B cell (primary cell): ENCODE measurements at regions not wholly inside any gene's neighbourhood (a gene's known extent, or its start where the extent isn't known, plus 50 kb on each side); places are given as distances from the start of the nearest gene placed in this dataset.

Experiments
- ATAC-seq: fragments of 200-7000 bp; cut with Tn5 transposase; one replicate; pipeline ENCODE4 v1.10.0; 2021; ENCODE audit warnings: low read depth, mild to moderate bottlenecking, moderate number of reproducible peaks, moderate library complexity
- CTCF ChIA-PET: fragments of 350-600 bp; sonication (Branson Sonifier 250); formaldehyde crosslinking; loops from one replicate; lab custom pipeline; 2021; ENCODE audit warnings: antibody characterized with exemption, inconsistent platforms; lab: Charles Lee
- POLR2A ChIA-PET: fragments of 350-600 bp; sonication (Branson Sonifier 250); formaldehyde crosslinking; loops from one replicate; lab custom pipeline; 2021; ENCODE audit warnings: antibody characterized with exemption; lab: Charles Lee
- DNase-seq: peaks from one replicate; pipeline ENCODE4 v3.0.0; 2013
- H2AFZ ChIP-seq: 2 replicates; pipeline ENCODE4 v1.6.1; 2012; ENCODE audit warnings: mild to moderate bottlenecking, low read depth, low read length; ENCODE audit not compliant: insufficient read depth, poor library complexity, severe bottlenecking
- H3K27ac ChIP-seq, 2 donors: 1 replicate in 1 of 2; 2 replicates in 1 of 2; pipeline ENCODE4 v1.5.1; 2012 to 2013; ENCODE audit warnings: low read length in 2 of 2, mild to moderate bottlenecking in 2 of 2, moderate library complexity in 1 of 2
- H3K27me3 ChIP-seq, 4 experiments: fragments of 200-600 bp in 1 of 4; sonication (generic) in 1 of 4; replicated peaks in 1 of 4; 1 replicate in 2 of 4; 2 replicates in 2 of 4; pipeline versions ENCODE4 v1.6.1 to v1.7.0; 2013 to 2016; ENCODE audit warnings: low read length in 3 of 4, mild to moderate bottlenecking in 2 of 4, mixed read lengths in 1 of 4, moderate library complexity in 1 of 4; ENCODE audit not compliant: insufficient read depth in 4 of 4, control insufficient read depth in 3 of 4; ENCODE audit errors: control extremely low read depth in 1 of 4
- H3K36me3 ChIP-seq, 2 experiments: replicated peaks in 1 of 2; 1 replicate in 1 of 2; 2 replicates in 1 of 2; pipeline versions ENCODE4 v1.6.1 to v1.7.1; 2013; ENCODE audit warnings: low read length in 1 of 2; ENCODE audit not compliant: insufficient read depth in 2 of 2, control insufficient read depth in 1 of 2; ENCODE audit errors: control extremely low read depth in 1 of 2, extremely low read depth in 1 of 2
- H3K4me1 ChIP-seq, 2 donors: fragments of 200-600 bp in 1 of 2; sonication (generic) in 1 of 2; 1 replicate in 1 of 2; 2 replicates in 1 of 2; pipeline versions ENCODE4 v1.5.1 to v1.6.1; 2013 to 2017; ENCODE audit warnings: low read length in 2 of 2; ENCODE audit not compliant: control insufficient read depth in 2 of 2, insufficient read depth in 2 of 2
- H3K4me2 ChIP-seq: replicated peaks from 2 replicates; pipeline ENCODE3; 2012; ENCODE audit warnings: mild to moderate bottlenecking, low read depth, low read length; ENCODE audit not compliant: poor library complexity, severe bottlenecking
- H3K4me3 ChIP-seq, 5 experiments: fragments of 200-600 bp in 1 of 5; sonication (generic) in 1 of 5; 1 replicate in 3 of 5; 2 replicates in 2 of 5; pipeline versions ENCODE4 v1.5.1 to v1.7.0; 2011 to 2016; ENCODE audit warnings: low read length in 4 of 5, mild to moderate bottlenecking in 4 of 5, low read depth in 2 of 5, control low read depth in 1 of 5, moderate library complexity in 1 of 5; ENCODE audit not compliant: insufficient read depth in 1 of 5; ENCODE audit errors: control extremely low read depth in 1 of 5, extremely low read depth in 1 of 5
- H3K79me2 ChIP-seq: fragments of 200-600 bp; sonication (generic); one replicate; pipeline ENCODE4 v1.6.0; 2016; ENCODE audit warnings: low read length; ENCODE audit not compliant: control insufficient read depth, insufficient read depth
- H3K9ac ChIP-seq: fragments of 200-600 bp; sonication (generic); 2 replicates; pipeline ENCODE4 v1.6.1; 2017; ENCODE audit warnings: mild to moderate bottlenecking, low read length, moderate library complexity
- H3K9me3 ChIP-seq, 3 donors: one replicate each; pipeline versions ENCODE4 v1.6.1 to v1.7.1; 2013; ENCODE audit warnings: low read length in 2 of 3; ENCODE audit not compliant: control insufficient read depth in 2 of 3, insufficient read depth in 1 of 3; ENCODE audit errors: control extremely low read depth in 1 of 3
- H4K20me1 ChIP-seq: 2 replicates; pipeline ENCODE4 v1.6.0; 2012; ENCODE audit warnings: mild to moderate bottlenecking, low read length; ENCODE audit not compliant: insufficient read depth, control insufficient read depth, poor library complexity, severe bottlenecking
- H3K27ac Mint-ChIP-seq: one replicate; pipeline ENCODE4 v1.8.0; 2021; ENCODE audit warnings: mixed read lengths
- H3K27me3 Mint-ChIP-seq: one replicate; pipeline ENCODE4 v1.8.0; 2021; ENCODE audit warnings: mixed read lengths
- H3K4me1 Mint-ChIP-seq: one replicate; pipeline ENCODE4 v1.8.0; 2021; ENCODE audit warnings: mixed read lengths
- H3K4me3 Mint-ChIP-seq: one replicate; pipeline ENCODE4 v1.8.0; 2021; ENCODE audit warnings: mixed read lengths
- H3K9me3 Mint-ChIP-seq: one replicate; pipeline ENCODE4 v1.8.0; 2022; ENCODE audit warnings: mixed read lengths; ENCODE audit not compliant: insufficient read depth
- EZH2 ChIP-seq: IDR thresholded peaks from 2 replicates; pipeline ENCODE4 v1.6.1; 2012; ENCODE audit warnings: borderline replicate concordance, low read depth, mild to moderate bottlenecking, moderate library complexity, low read length; ENCODE audit not compliant: insufficient read depth, poor library complexity, severe bottlenecking
- WGBS: methylation state at CpG from one replicate; pipeline ENCODE4 v1.1.5; 2013; ENCODE audit warnings: missing lambda C conversion rate; ENCODE audit not compliant: insufficient coverage; 5-methylcytosine and 5-hydroxymethylcytosine counted together
- intact Hi-C: fragments of 100-400 bp; cut with micrococcal nuclease; formaldehyde crosslinking; loops from one replicate; pipeline ENCODE4 v1.10.0; 2022
- TF ChIP-seq, protein P1 (sequence below): fragments of 200-600 bp; IDR thresholded peaks from one replicate; pipeline ENCODE4 v1.8.0; 2022; ENCODE audit warnings: antibody characterized with exemption, mild to moderate bottlenecking

DNA sequence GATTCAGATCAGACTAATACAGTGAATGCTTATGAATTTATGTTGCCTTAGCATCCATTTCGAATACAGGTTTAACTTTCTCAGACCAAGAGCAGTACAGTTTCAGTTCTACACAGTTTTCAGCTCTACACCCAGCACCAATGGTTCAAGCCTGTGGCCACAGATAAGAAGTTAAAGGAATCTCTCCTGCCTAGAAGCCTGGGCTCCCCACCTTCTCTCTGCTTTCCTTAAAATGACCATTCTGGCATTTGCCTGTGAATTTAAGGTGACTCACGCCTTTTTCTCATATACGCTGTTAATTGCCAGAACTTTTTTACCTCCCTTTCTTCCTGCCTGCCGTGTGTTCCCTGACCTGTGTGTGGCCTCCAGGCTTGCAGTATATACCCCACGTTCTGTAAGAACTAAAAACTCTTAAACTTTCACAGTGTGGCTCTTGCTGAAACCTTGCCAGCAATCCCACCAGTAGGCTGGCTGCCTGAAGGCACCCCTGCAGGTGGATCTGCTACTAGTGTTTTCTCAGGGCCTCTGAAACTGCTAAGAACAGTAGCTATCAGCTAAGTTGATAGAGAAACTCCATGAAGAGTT lies 692.8 kb upstream of the CDH18 start:
- TF ChIP-seq, protein P1, sequence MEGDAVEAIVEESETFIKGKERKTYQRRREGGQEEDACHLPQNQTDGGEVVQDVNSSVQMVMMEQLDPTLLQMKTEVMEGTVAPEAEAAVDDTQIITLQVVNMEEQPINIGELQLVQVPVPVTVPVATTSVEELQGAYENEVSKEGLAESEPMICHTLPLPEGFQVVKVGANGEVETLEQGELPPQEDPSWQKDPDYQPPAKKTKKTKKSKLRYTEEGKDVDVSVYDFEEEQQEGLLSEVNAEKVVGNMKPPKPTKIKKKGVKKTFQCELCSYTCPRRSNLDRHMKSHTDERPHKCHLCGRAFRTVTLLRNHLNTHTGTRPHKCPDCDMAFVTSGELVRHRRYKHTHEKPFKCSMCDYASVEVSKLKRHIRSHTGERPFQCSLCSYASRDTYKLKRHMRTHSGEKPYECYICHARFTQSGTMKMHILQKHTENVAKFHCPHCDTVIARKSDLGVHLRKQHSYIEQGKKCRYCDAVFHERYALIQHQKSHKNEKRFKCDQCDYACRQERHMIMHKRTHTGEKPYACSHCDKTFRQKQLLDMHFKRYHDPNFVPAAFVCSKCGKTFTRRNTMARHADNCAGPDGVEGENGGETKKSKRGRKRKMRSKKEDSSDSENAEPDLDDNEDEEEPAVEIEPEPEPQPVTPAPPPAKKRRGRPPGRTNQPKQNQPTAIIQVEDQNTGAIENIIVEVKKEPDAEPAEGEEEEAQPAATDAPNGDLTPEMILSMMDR, result no peak
- no peak for TF ChIP-seq EZH2
- no peak for DNase-seq
- ATAC-seq, result no peak
- Histone ChIP-seq H3K9me3 (no peaks in the 10 kb centered on the region), H3K27ac (no peak overlapping the region), H4K20me1 (no peaks in the 10 kb centered on the region), H3K4me2 (no peak overlapping the region), H2AFZ (no peak overlapping the region), H3K4me1 (no peaks in the 10 kb centered on the region), H3K36me3 (no peaks in the 10 kb centered on the region), H3K9ac (no peak overlapping the region), H3K27me3 (no peaks in the 10 kb centered on the region), H3K79me2 (no peaks in the 10 kb centered on the region), H3K4me3 (no peak overlapping the region)
- intact Hi-C loops, result no loop called here
- H3K9me3 Mint-ChIP-seq, result no peaks in the 10 kb centered on the region
- H3K4me1 Mint-ChIP-seq, result no peaks in the 10 kb centered on the region
- ChIA-PET CTCF (no interaction called here), POLR2A (no interaction called here)
- no peak overlapping the region for H3K27ac Mint-ChIP-seq
- 80% methylated on average over 4 of the region's 5 CpGs for WGBS
- no peak overlapping the region for H3K4me3 Mint-ChIP-seq
- no peaks in the 10 kb centered on the region for H3K27me3 Mint-ChIP-seq

DNA sequence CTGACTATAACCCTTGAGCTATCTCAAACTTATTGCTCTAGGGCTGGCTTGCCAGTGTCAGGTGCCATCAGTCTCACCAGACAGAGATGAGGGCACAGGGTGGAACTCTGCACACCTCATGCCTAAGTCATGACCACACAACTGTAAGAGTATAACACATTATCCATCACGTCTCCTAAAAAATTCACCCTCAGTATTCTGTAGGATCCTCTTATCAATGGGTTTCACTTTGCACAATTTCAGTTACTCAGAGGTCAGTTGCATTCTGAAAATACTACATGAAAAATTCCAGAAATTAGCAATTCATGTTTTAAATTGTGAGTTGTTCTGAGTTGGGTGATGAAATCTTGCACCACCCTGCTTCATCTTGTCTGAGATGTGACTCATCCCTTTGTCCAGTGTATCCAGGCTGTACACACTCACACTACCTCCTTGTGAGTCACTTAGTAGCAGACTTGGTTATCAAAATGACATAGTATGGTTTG lies 690.9 kb upstream of the CDH18 start:
- H3K4me2 ChIP-seq, result no peak overlapping the region
- no peak overlapping the region for H3K27ac Mint-ChIP-seq
- H3K79me2 ChIP-seq, result no peaks in the 10 kb centered on the region
- H3K27ac ChIP-seq, result no peak overlapping the region
- no peaks in the 10 kb centered on the region for H3K36me3 ChIP-seq
- no peaks in the 10 kb centered on the region for H4K20me1 ChIP-seq
- H3K9me3 ChIP-seq, result no peaks in the 10 kb centered on the region
- H2AFZ ChIP-seq, result no peak overlapping the region
- H3K4me1 ChIP-seq, result no peaks in the 10 kb centered on the region
- DNase-seq (no peak), ATAC-seq (no peak)
- no peak overlapping the region for H3K9ac ChIP-seq
- intact Hi-C loops, result no loop called here
- POLR2A ChIA-PET, result no interaction called here
- CTCF ChIA-PET, result no interaction called here
- TF ChIP-seq EZH2, result no peak
- TF ChIP-seq, protein P1, result no peak
- H3K27me3 Mint-ChIP-seq, result no peaks in the 10 kb centered on the region
- 100% methylated on average over 1 of the region's 1 CpG for WGBS
- H3K4me3 Mint-ChIP-seq, result no peak overlapping the region
- no peaks in the 10 kb centered on the region for H3K9me3 Mint-ChIP-seq
- no peak overlapping the region for H3K4me3 ChIP-seq
- no peaks in the 10 kb centered on the region for H3K27me3 ChIP-seq
- H3K4me1 Mint-ChIP-seq, result no peaks in the 10 kb centered on the region
